Activated T-helper 1 cell treated with anti-CD3 and anti-CD28 coated beads, Interleukin-12 subunit alpha, Interleukin-12 subunit beta, Interleukin-2, Interleukin-4 antibody, amounts not matched to agents 30 ng/mL and 10 ng/mL and 1 ng/mL, durations not matched to agents 14 hours and 24 hours and 36 hours (primary cell): ENCODE measurements at regions not wholly inside any gene's neighbourhood (a gene's known extent, or its start where the extent isn't known, plus 50 kb on each side); places are given as distances from the start of the nearest gene placed in this dataset.

Experiments
- DNase-seq: peaks from one replicate; pipeline ENCODE4 v3.0.0; 2021; ENCODE audit warnings: low spot score
- H3K27ac Mint-ChIP-seq: one replicate; pipeline ENCODE4 v1.8.0; 2021; ENCODE audit warnings: mild to moderate bottlenecking, mixed read lengths
- H3K27me3 Mint-ChIP-seq: one replicate; pipeline ENCODE4 v1.8.0; 2022; ENCODE audit warnings: mild to moderate bottlenecking, moderate library complexity, mixed read lengths; ENCODE audit not compliant: insufficient read depth
- H3K36me3 Mint-ChIP-seq: one replicate; pipeline ENCODE4 v1.8.0; 2021; ENCODE audit warnings: low read depth, mixed read lengths
- H3K4me1 Mint-ChIP-seq: one replicate; pipeline ENCODE4 v1.8.0; 2021; ENCODE audit warnings: low read depth, mixed read lengths
- H3K4me3 Mint-ChIP-seq: one replicate; pipeline ENCODE4 v1.8.0; 2021; ENCODE audit warnings: mild to moderate bottlenecking, moderate library complexity, mixed read lengths
- H3K9me3 Mint-ChIP-seq: one replicate; pipeline ENCODE4 v1.8.0; 2021; ENCODE audit warnings: mixed read lengths
- intact Hi-C: fragments of 100-400 bp; cut with micrococcal nuclease; formaldehyde crosslinking; loops from one replicate; pipeline ENCODE4 v1.15.1; 2024

DNA sequence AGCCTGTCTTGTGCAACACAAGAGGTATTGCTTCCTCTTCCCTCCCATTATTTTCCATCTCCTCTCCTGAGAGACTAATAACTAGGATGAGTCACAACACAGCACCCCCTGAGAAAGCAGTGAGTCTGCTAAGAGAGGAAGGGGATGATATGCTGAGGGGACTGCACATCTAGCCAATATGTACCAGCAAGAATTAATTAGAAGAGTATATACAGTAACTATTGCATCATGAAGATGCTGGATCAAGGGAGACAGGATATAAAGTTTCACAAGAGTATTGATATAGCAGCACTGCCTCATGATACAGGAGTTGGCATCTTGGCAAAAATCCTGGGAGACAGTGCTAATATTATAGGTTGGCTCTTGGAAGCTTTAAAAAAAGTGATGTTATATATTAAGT is 289.9 kb upstream of the RBMS1 start:
- no peak for DNase-seq
- intact Hi-C loops: no loop called here
- H3K27me3 Mint-ChIP-seq: peaks cover 2% of the 10 kb centered on the region
- no peak overlapping the region for H3K27ac Mint-ChIP-seq
- H3K9me3 Mint-ChIP-seq: peaks cover 6% of the 10 kb centered on the region
- H3K36me3 Mint-ChIP-seq: no peaks in the 10 kb centered on the region
- H3K4me3 Mint-ChIP-seq: no peak overlapping the region
- no peaks in the 10 kb centered on the region for H3K4me1 Mint-ChIP-seq

DNA sequence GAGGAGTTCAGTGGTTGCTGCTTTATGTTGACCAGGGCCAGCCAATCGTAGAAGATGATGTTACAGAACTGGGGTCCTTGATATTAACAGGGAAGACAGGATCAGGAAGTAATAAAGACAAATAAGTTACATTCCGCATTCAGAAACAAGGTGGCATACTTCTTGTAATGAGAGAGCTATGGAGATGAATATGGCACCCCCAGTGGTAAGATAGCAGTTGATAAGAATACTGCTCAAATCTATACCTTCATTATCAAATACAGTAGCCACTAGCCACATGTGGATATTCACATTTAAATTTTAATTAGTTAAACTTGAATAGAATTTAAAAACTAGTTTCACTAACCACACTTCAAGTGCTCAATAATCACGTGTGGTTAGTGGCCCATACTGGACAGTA is 290.4 kb upstream of the RBMS1 start:
- no peak for DNase-seq
- intact Hi-C loops: no loop called here
- Mint-ChIP-seq H3K4me3 (no peak overlapping the region), H3K4me1 (no peaks in the 10 kb centered on the region), H3K27me3 (peaks cover 2% of the 10 kb centered on the region), H3K27ac (no peak overlapping the region), H3K9me3 (peaks cover 4% of the 10 kb centered on the region), H3K36me3 (no peaks in the 10 kb centered on the region)

DNA sequence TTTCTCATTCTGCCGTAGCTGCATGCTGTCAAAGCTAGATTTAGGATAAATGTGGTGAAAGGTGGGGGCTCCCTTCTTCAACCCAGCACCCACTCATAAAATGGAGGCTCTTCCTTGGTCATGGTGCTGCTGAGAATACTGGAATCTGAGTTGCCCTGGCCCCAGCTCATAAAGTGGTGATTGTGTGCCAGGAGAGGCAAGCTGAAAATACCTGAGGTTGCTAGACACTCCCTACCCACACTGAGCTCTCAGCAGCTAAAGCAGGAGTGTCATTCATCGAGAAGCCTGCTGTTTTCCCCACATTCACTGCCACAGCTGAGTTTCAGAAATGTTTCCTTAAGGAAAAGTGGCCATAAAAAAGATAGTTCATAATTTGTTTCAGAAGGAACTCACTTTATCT is 297.1 kb upstream of the RBMS1 start:
- peaks cover 2% of the 10 kb centered on the region for H3K27me3 Mint-ChIP-seq
- no peak overlapping the region for H3K27ac Mint-ChIP-seq
- H3K4me1 Mint-ChIP-seq: no peaks in the 10 kb centered on the region
- no peak for DNase-seq
- intact Hi-C loops: no loop called here
- no peak overlapping the region for H3K4me3 Mint-ChIP-seq
- H3K36me3 Mint-ChIP-seq: no peaks in the 10 kb centered on the region
- H3K9me3 Mint-ChIP-seq: no peaks in the 10 kb centered on the region

- H3K9me3 Mint-ChIP-seq: no peaks in the 10 kb centered on the region
- H3K27ac Mint-ChIP-seq: no peak overlapping the region
- intact Hi-C loops: no loop called here
- no peak overlapping the region for H3K4me3 Mint-ChIP-seq
- no peaks in the 10 kb centered on the region for H3K4me1 Mint-ChIP-seq
- peaks cover 2% of the 10 kb centered on the region for H3K27me3 Mint-ChIP-seq
- DNase-seq: no peak
- H3K36me3 Mint-ChIP-seq: no peaks in the 10 kb centered on the region
Measured at GRCh38 chr2:160791884-160792283, 298.3 kb upstream of the RBMS1 start.

GRCh38 chr2:160792837-160793236 is 299.2 kb upstream of the RBMS1 start:
- H3K4me1 Mint-ChIP-seq: no peaks in the 10 kb centered on the region
- no peaks in the 10 kb centered on the region for H3K36me3 Mint-ChIP-seq
- peaks cover 2% of the 10 kb centered on the region for H3K27me3 Mint-ChIP-seq
- H3K9me3 Mint-ChIP-seq: no peaks in the 10 kb centered on the region
- DNase-seq: no peak
- H3K27ac Mint-ChIP-seq: no peak overlapping the region
- intact Hi-C loops: no loop called here
- no peak overlapping the region for H3K4me3 Mint-ChIP-seq

- intact Hi-C loops: no loop called here
- H3K4me3 Mint-ChIP-seq: no peak overlapping the region
- no peaks in the 10 kb centered on the region for H3K4me1 Mint-ChIP-seq
- H3K36me3 Mint-ChIP-seq: no peaks in the 10 kb centered on the region
- no peaks in the 10 kb centered on the region for H3K27me3 Mint-ChIP-seq
- H3K27ac Mint-ChIP-seq: no peak overlapping the region
- DNase-seq: no peak
- H3K9me3 Mint-ChIP-seq: no peaks in the 10 kb centered on the region
Measured at GRCh38 chr2:160794926-160795325, 301.3 kb upstream of the RBMS1 start.

- Mint-ChIP-seq H3K36me3 (no peaks in the 10 kb centered on the region), H3K4me1 (no peaks in the 10 kb centered on the region), H3K27me3 (no peaks in the 10 kb centered on the region), H3K27ac (no peak overlapping the region), H3K9me3 (peaks cover 11% of the 10 kb centered on the region), H3K4me3 (no peak overlapping the region)
- intact Hi-C loops: no loop called here
- DNase-seq: no peak
Measured at GRCh38 chr2:160803881-160804280, 310.3 kb upstream of the RBMS1 start.

GRCh38 chr2:160810406-160810805 is 316.8 kb upstream of the RBMS1 start:
- DNase-seq: no peak
- no peaks in the 10 kb centered on the region for H3K27me3 Mint-ChIP-seq
- no peak overlapping the region for H3K4me3 Mint-ChIP-seq
- no peaks in the 10 kb centered on the region for H3K36me3 Mint-ChIP-seq
- no peak overlapping the region for H3K27ac Mint-ChIP-seq
- intact Hi-C loops: no loop called here
- no peaks in the 10 kb centered on the region for H3K4me1 Mint-ChIP-seq
- peaks cover 10% of the 10 kb centered on the region for H3K9me3 Mint-ChIP-seq

DNA sequence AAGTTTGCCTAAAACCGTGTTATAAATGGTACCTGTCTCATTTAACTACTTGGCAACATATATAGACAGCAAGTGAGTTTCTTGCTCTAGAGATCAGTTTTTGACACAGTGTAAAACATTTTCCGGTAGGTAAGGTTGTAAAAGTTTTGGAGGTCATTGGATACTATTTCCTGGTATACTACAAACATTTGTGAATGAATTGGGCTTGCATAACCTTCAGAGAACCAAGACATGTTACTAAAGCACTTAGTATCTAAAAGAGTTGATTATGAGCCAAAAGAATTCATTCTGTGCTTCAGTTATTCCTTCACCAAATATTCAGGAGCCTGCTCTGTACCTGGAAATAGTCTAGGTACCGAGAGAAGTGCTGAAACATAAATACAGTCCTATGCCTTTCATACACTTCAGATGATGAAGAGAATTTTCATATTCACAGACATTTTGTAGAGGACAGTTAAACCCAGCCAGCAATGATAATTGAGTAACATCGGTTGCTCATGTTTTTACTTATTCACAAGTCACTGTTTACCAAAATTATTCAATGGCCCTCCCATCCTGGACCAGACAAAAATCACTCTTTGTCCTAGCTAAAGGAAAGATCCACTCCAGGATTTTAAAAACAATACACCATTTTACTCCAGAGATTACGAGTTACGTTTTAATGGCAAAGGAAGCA is 319.4 kb upstream of the RBMS1 start:
- no peaks in the 10 kb centered on the region for H3K4me1 Mint-ChIP-seq
- H3K9me3 Mint-ChIP-seq: no peaks in the 10 kb centered on the region
- H3K27me3 Mint-ChIP-seq: no peaks in the 10 kb centered on the region
- intact Hi-C loops: no loop called here
- no peak for DNase-seq
- no peak overlapping the region for H3K4me3 Mint-ChIP-seq
- H3K27ac Mint-ChIP-seq: no peak overlapping the region
- no peaks in the 10 kb centered on the region for H3K36me3 Mint-ChIP-seq

DNA sequence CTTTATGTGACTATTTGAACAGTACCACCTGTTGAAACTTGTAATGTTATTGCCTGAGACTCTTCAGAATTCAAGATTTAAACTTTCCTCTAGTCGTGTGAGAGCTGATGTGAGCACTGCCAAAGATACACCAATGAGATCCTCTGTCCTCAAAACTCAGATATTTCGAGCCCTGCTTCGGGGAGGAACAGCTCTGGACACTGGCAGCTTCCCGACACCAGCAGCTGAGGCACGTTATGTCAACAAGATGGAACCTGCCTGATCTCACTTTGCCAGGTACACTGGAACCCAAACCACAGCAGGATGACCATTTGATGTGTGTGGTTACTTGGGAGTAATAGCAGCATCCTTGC is 319.9 kb upstream of the RBMS1 start:
- intact Hi-C loops: no loop called here
- Mint-ChIP-seq H3K4me1 (no peaks in the 10 kb centered on the region), H3K27ac (no peak overlapping the region), H3K27me3 (peaks cover 2% of the 10 kb centered on the region), H3K9me3 (no peaks in the 10 kb centered on the region), H3K36me3 (no peaks in the 10 kb centered on the region), H3K4me3 (no peak overlapping the region)
- no peak for DNase-seq

GRCh38 chr2:160816916-160817499 is 323.4 kb upstream of the RBMS1 start:
- Mint-ChIP-seq H3K9me3 (no peaks in the 10 kb centered on the region), H3K4me1 (no peaks in the 10 kb centered on the region), H3K27ac (no peak overlapping the region), H3K4me3 (no peak overlapping the region), H3K36me3 (no peaks in the 10 kb centered on the region), H3K27me3 (peaks cover 3% of the 10 kb centered on the region)
- DNase-seq: no peak
- intact Hi-C loops: no loop called here

- Mint-ChIP-seq H3K27me3 (peaks cover 3% of the 10 kb centered on the region), H3K36me3 (no peaks in the 10 kb centered on the region), H3K27ac (no peak overlapping the region), H3K9me3 (peaks cover 26% of the 10 kb centered on the region), H3K4me1 (no peaks in the 10 kb centered on the region), H3K4me3 (no peak overlapping the region)
- intact Hi-C loops: no loop called here
- no peak for DNase-seq
Measured at GRCh38 chr2:160820691-160821090, 327.1 kb upstream of the RBMS1 start.

DNA sequence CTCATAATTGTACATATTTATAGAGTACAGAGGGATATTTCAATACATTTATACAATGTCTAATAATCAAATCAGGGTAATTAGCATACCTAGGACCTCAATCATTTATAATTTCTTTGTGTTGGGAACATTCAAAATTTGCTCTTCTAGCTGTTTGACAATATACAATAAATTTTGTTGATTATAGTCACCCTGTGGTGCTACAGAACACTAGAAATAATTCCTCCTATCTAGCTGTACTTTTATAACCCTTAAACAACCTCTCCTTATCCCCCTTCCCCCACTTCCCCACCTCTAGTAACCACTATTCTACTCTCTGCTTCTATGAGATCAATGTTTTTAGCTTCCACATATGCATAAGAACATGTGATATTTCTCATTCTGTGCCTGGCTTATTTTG is 328.4 kb upstream of the RBMS1 start:
- Mint-ChIP-seq H3K4me3 (no peak overlapping the region), H3K4me1 (no peaks in the 10 kb centered on the region), H3K36me3 (no peaks in the 10 kb centered on the region), H3K27me3 (peaks cover 3% of the 10 kb centered on the region), H3K9me3 (peaks cover 34% of the 10 kb centered on the region), H3K27ac (no peak overlapping the region)
- intact Hi-C loops: no loop called here
- no peak for DNase-seq

DNA sequence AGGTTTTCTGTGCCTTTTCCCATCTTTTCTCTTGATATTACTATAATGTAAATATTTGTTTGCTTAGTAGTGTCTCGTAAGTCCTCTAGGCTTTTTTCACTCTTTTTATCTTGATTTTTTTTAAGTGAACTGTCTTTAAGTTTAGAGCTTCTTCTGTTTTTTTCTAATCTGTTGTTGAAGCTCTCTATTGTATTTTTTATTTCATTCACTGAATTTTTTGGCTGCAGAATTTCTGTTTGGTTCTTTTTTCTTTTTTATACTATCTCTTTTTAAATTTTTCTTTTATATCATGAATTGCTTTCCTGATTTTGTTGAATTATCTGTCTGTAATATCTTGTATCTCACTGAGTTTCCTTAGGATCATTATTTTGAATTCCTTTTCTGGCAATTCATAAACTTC is 331.8 kb upstream of the RBMS1 start:
- no peak for DNase-seq
- Mint-ChIP-seq H3K27me3 (no peaks in the 10 kb centered on the region), H3K27ac (no peak overlapping the region), H3K36me3 (no peaks in the 10 kb centered on the region), H3K4me3 (no peak overlapping the region), H3K4me1 (no peaks in the 10 kb centered on the region), H3K9me3 (peaks cover 34% of the 10 kb centered on the region)
- intact Hi-C loops: no loop called here
